Stimulated activated CD8-positive, alpha-beta memory T cell treated with anti-CD3 and anti-CD28 coated beads, Interleukin-12 subunit alpha, Interleukin-12 subunit beta, amount 100 ng/mL, for 24 hours (primary cell): ENCODE measurements at regions not wholly inside any gene's neighbourhood (a gene's known extent, or its start where the extent isn't known, plus 50 kb on each side); places are given as distances from the start of the nearest gene placed in this dataset.

Experiments used
- DNase-seq: peaks from one replicate; pipeline ENCODE4 v3.0.0-alpha.2; 2020; ENCODE audit errors: extremely low read depth

DNA sequence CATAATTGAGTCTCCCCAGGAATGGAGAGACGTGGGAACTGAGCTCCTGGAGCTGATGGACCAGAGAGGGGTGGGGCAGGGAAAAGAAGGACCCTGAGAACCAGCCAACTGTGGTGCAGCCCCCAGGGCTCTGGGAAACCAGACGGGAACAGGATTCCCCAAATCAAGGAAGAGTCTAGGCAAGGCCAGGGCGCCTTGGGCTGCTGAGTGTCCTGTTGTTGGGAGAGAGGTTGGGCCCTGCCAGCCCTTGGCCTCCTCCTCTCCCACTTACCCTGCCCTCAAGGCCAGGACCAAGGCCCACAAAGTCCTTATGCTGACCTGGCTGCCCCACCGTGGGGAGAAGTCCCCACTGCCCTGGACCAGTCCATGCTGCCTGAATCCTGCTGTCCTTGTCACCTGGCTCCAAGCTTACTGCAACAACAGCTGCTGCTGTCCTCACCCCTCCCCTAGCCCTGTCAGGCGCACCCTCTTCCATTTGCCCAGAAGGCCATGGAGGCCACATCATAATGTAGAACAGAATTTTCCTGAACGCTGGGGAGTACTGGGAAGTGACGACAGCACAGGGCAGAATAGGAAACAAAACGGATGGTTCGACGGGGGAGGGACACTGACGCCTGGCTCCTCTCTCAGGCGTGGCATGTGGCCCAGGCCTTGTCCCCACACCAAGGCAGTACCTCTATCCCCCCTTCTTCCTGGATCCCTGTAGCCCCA lies 132.9 kb upstream of the ZMIZ1 start:
- DNase-seq = no peak

DNA sequence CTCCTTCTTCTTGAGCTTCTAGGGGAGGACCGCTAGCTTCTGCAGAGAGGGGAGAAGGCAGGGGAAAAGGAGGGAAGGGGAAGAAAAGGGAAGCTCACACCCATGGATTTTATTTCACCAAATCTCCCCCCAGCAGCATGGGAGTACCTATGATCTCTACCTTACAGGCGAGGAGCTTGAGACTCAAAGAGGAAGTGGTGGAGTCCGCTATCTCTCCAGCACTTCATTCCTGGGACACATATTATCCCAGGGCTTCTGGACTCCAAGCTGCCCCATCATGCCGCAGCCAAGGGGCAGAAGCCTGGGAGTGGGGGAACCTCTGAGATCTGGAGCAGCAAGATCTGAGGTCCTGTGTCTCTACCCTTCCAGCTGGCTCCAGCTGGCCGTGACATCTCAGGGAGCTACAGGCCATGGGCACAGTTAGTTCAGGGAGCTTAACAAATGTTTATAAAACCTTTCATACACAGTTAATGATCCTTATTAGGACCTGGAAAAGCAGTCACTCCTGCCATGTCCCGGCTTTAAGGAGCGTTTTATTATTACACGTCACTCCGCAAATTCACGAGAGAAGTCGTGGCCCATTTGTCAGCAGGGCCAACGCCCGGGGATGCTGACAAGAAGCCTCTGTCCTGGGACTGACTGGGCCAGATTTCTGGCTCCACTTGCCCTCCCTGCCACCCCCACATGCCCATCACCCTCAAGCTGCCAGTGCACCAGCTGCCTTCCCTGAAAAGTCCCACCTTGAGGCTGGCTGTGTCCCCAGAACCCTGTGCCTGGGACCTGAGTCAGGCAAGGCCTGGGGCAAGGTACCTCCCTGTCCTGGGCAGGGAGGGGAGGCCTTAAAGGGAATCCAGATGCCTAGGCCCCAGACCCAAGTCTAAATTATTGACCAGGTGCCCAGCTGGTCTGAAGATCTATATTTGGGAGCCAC lies 132.1 kb upstream of the ZMIZ1 start:
- no peak for DNase-seq

DNA sequence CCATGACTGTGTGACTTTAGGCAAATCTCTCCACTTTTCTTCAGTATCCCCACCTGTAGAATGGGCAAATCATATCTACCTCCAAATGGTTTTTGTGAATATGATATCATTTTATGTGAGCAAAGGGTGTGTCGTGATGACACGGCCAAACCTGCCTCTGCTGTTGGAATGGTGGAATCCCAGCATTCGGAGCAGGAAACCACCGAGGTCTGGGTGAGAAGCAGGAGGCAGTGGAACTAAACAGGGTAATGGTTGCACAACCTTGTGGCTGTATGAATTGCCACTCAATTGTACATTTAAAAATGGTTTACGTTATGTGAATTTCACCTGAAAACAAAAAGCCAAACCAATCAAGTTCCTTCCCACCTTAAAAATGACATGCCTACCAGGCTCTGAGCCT lies 131.4 kb upstream of the ZMIZ1 start:
- no peak for DNase-seq

DNA sequence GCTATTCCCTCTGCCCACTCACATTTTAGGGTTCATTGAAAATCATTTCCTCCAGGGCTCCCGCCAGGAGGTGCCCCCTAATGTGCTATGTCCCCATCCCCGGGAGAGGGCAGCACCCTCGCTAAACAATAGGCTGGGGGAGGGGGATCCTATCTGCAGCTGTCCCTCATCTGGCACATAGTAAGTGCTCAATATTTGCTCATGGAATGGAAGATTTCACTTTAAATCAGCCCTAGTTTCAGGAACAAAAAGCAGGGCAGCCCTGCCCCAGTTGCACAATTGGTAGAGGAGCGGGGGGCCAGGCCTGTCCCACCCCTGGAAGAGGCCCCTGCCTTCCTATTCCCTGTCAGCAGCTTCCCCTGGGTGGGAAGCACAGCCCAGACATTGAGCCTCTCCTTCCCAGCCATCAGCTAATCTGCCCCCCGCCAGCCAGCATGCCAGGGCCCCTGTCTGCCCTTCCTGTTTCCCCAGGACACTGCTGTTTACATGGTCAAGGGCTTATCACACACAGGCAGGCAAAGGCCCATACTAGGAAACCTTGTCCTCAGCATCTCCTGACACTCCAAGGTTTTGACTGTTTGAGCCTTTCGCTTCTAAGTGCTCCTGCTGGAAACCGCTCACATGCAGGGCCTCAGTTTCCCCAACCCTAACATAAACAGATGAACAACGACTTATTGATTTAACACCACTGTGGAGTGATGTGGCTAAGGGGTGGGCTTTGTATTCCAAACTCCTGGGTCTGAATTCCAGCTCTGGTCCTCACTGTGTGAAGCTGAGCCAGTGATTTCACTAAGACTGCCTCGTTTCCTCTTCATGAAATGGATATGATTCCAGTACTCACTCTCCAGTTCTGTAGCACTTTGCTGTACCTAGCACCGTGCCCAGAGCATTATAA lies 130.7 kb upstream of the ZMIZ1 start:
- DNase-seq = no peak

DNA sequence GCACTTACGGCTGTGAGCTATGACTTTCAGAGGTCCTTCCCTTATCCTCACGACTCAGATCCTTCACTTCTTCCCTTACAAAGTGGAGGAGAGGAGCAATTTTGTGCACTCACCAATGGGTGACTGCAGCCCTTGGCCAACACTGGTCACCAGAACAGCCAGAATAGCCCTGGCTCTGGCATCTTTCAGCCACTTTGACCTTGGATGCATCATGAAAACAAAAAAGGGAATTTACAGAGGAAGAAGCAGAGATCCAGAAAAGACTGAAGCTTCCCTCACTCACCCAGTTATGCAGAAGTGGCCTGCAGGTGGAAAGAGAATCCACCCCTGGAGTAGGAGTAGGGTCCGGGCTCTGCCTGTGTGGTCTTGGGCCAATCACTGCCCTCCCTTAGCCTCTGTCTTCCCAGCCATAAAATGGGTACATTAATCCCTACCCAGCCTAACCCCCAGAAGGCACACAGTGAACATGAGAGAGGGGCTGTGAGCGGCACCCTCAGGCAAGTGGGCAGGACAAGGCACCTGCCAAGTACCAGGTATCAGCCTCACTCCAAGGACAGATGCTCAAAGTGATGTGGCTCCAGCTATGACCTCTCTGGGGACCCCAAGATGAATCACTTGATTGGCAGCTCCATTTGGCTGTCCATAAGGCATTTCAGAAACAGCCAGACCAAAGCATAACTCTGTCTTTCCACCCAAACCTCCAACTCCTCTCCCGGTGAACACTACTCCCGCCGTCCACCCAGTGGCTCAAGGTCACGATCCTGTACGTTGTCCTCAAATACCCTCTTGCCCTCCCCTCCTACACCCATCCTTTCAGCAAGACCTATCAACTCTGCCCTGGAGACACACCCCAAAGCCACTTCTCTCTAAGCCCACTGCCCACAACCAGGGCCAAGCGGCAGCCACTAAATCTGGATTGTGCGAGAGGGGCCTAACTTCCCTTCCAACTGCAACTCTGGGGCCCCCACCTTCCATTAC lies 129.8 kb upstream of the ZMIZ1 start:
- no peak for DNase-seq

- DNase-seq = no peak
Measured at GRCh38 chr10:78942091-78942501, 126.7 kb upstream of the ZMIZ1 start.

- DNase-seq = no peak
Measured at GRCh38 chr10:78944723-78945312, 123.9 kb upstream of the ZMIZ1 start.

DNA sequence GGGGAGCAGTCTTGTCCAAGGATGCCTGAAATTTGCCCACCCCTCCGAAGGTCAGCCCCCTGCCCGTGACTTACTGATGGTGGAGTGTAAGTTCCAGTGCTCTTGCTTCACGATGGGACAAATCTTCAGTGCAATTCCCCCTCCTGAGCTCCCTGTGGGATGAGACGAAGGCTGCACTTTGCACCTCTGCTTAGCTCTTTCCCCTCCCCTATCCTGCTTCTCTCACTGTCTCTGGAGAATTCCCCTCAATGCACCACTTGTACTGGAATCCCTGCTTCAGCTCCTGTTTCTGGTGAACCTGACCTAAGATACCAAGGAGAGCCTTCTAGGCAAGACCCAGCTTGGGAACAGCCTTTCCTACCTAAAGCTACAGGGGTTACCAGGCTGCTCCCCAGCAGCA lies 122.9 kb upstream of the ZMIZ1 start:
- DNase-seq = no peak

DNA sequence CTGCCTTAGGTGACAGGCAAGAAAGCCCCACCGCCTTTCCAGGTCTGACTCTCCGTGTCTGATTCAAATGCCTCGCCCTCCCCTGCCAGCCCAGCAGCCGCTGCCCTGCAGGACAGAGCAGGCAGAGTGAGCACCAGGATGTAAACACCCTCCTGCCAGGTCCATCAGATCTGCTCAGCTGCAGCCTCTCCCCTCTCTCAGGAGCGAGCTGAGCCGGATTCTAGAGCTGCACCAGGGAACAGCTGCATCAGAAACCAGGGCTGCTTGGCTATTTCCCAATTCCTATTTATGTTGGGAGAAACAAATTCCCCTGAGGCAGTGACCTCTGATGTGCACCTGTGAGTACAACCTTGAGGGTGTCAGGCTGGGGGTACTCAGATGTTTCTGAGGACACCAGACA lies 121.5 kb upstream of the ZMIZ1 start:
- no peak for DNase-seq

- DNase-seq = no peak
Measured at GRCh38 chr10:78947733-78948132, 121.0 kb upstream of the ZMIZ1 start.

GRCh38 chr10:78948621-78949030 lies 120.1 kb upstream of the ZMIZ1 start:
- no peak for DNase-seq

- DNase-seq = no peak
Measured at GRCh38 chr10:78950656-78951587, 117.8 kb upstream of the ZMIZ1 start.

DNA sequence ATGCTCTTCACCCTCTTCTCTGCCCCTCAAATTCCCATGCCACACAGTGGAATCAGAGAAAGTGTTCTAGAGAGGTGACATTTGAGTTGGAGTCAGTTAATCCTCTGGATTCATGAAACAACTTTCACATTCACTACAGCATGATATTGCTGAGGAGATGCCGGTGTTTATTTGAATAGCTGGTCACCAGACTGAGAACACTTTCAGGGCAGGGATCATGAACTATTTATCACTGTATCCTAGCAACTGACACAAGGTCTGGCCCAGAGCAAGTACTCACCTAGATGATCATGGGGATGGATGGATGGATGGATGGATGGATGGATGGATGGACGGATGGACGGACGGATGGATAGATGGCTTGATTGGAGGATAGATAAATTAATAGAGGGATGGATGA lies 116.7 kb upstream of the ZMIZ1 start:
- no peak for DNase-seq

DNA sequence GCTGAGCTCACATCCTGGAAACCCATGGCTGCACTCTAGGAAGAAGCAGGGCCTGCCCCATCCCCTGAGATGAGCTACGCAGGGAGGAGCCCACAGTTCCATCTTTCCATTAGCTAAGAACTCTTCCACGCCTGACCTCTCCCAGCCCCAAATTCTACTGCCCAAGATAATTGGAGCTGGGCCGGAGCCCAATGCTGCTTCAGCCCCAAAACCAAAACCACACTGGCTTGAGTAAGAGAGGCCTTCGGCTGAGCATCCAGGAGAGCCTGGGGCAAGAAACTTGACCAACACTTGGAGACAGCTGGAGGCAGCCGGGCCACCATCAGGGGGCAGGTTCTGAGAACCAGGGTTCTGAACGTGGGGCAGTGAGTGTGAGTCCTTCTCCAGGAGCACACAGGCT lies 116.1 kb upstream of the ZMIZ1 start:
- DNase-seq = no peak

DNA sequence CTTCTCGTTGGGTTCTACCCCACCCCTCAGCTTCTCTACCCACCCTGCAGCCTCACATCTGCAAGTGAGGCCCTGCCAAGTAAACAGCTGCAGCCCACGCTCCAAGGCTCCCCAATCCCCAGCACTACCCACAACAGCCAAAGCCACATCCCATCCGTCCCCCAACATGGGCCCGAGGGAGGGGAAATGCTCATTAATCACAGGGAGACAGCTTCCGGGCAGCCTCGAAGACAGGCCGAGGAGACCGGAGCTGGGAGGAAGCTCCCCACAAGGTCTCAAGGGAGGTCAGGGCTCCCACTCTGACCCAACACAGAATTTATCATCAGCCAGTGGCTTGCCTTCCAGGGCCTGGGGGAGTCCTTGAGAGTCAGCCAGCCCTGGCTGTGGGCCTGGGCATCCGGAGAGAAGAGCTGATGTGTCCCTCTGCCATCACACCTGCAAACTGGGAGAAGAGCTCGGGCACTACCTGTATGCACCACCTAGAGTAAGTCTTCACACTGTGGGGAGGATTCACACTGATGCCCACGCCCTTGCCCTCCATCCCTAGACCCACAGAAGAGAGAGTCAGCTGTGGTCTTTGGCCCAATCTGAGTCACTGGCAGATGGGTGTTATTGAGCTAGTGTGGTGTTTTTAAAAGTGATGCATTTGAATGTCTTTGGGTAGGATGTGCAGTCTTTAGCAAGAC lies 115.5 kb upstream of the ZMIZ1 start:
- DNase-seq = no peak

DNA sequence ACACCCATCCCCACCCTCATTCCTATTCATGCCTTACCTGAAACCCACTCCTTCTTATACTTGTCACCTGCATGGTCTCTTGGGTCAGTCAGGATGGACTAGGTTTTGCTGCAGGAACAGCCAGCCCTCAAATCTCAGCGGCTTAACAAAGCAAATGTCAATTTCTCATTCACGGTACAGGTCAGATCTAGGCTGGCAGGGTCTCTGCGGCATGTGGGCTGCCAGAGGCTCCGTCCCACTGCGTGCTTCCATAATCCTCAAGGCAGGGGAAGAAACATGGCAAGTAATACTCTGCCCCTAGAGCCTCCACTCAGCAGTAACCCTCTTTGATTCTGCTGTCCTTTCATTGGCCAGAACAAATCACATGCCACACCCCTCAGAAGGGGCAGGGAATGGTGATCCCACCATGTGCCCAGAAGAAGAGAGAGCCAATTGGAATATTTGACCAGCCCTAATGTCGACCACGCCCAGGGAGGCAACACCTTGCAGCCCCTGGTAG lies 114.9 kb upstream of the ZMIZ1 start:
- no peak for DNase-seq

DNA sequence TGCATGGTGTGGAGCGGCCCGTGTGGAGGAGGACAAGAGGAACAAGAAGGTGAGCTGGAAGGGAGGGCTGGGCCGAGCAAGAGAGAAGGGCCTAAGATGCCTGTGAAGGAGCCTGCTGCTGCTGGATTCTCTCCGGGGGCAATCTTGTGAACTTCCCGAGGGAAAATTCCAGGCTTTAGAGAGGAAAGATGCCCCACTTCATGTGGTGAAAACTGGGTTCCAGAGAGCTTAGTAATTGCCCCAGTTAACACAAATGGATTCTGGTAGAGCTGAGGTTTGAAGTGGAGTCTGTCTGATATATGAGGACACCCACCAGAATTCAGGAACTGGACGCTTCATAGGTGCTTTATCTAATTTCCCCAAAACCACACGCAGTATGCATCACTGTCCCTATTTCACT lies 114.1 kb upstream of the ZMIZ1 start:
- no peak for DNase-seq

GRCh38 chr10:78955206-78955605 lies 113.6 kb upstream of the ZMIZ1 start:
- no peak for DNase-seq

DNA sequence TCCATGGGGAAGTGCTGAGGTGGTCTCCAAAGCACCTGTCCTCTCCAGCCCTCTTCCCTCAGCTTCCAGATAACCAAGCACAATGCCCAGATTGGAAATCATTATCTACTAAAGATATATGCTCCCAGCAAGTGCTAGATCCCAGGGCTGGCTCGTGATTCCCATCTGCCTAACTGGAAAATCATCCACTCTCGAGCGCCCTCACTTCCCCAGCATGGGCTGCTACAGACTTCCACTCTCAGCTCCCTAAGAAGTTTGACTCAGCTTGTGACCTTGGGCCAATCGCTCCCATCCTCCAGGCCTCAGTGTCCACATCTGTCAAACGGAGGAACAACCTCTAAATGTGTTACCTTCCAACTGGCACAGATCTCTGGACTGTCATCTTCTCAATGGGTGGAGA lies 112.4 kb upstream of the ZMIZ1 start:
- no peak for DNase-seq
